ENCODE measurements at regions not wholly inside any gene's neighbourhood (a gene's known extent, or its start where the extent isn't known, plus 50 kb on each side); places are given as distances from the start of the nearest gene placed in this dataset.

- no peak for DNase-seq (ENCODE audit: low read depth)
Measured at GRCh38 chr11:29750392-29750791, 266.4 kb downstream of the KCNA4 start.

DNA sequence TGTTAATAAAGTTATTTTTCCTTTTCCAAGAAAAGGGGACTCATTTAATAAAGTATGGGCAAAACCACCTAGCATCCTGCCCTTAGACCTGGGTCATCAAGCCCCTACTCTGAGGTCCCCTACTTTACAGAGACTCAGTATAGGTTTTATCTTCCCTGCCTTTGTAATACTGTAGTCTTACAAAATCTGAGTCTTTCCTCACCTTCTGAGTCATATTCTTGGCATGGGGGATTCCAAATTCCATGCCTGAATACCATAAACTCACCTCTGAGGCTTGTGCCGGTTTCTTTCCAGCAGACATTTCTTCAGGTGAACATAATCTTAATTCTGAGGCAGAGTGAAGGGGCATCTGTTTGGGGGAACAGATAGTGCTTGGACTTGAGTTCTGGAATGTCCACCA lies 282.5 kb downstream of the KCNA4 start:
- POLR2A ChIA-PET: no interaction called here
- Histone ChIP-seq H3K36me3 (ENCODE audit: control insufficient read depth, insufficient read depth, low read length) (no peaks in the 10 kb centered on the region), H3K4me3 (ENCODE audit: low read depth, low read length) (no peak overlapping the region), H3K27me3 (ENCODE audit: control insufficient read depth, insufficient read depth, low read length) (no peaks in the 10 kb centered on the region)
- TF ChIP-seq, protein P1, sequence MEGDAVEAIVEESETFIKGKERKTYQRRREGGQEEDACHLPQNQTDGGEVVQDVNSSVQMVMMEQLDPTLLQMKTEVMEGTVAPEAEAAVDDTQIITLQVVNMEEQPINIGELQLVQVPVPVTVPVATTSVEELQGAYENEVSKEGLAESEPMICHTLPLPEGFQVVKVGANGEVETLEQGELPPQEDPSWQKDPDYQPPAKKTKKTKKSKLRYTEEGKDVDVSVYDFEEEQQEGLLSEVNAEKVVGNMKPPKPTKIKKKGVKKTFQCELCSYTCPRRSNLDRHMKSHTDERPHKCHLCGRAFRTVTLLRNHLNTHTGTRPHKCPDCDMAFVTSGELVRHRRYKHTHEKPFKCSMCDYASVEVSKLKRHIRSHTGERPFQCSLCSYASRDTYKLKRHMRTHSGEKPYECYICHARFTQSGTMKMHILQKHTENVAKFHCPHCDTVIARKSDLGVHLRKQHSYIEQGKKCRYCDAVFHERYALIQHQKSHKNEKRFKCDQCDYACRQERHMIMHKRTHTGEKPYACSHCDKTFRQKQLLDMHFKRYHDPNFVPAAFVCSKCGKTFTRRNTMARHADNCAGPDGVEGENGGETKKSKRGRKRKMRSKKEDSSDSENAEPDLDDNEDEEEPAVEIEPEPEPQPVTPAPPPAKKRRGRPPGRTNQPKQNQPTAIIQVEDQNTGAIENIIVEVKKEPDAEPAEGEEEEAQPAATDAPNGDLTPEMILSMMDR (IDR thresholded peaks at IDR 0.05; ENCODE audit: insufficient read depth, low read depth, low read length): no peak
- no peak for DNase-seq (ENCODE audit: low read depth)
- CTCF ChIA-PET: no interaction called here

More at GRCh38 chr11:29750392-29750791, 266.4 kb downstream of the KCNA4 start:
- no peaks in the 10 kb centered on the region for H3K27me3 ChIP-seq (ENCODE audit: control insufficient read depth, insufficient read depth, low read length)
- H3K36me3 ChIP-seq (ENCODE audit: control insufficient read depth, insufficient read depth, low read length): no peaks in the 10 kb centered on the region
- ChIA-PET CTCF (no interaction called here), POLR2A (no interaction called here)
- TF ChIP-seq, protein P1 (IDR thresholded peaks at IDR 0.05; ENCODE audit: insufficient read depth, low read depth, low read length): no peak
- H3K4me3 ChIP-seq (ENCODE audit: low read depth, low read length): no peak overlapping the region

DNA sequence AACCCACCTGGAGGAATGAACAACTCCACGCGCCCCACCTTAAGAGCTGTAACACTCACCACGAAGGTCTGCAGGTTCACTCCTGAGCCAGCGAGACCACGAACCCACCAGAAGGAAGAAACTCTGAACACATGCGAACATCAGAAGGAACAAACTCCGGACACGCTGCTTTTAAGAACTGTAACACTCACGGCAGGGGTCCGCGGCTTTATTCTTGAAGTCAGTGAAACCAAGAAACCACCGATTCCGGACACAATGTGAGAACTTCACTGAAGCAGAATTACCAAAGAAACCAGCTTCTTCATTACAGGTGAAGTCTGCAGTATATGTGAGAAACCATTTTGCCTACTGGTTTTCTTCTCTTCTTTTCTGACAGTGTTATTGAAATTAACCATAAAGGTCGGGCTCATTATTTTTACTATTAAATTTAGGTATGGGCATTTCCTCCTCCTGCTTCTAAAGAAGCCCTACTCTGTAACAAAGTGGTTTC lies 303.0 kb downstream of the KCNA4 start:
- no peak for DNase-seq (ENCODE audit: low read depth)
- Histone ChIP-seq H3K27me3 (ENCODE audit: control insufficient read depth, insufficient read depth, low read length) (no peaks in the 10 kb centered on the region), H3K4me3 (ENCODE audit: low read depth, low read length) (no peak overlapping the region), H3K36me3 (ENCODE audit: control insufficient read depth, insufficient read depth, low read length) (no peaks in the 10 kb centered on the region)
- CTCF ChIA-PET: no interaction called here
- POLR2A ChIA-PET: no interaction called here
- TF ChIP-seq, protein P1 (IDR thresholded peaks at IDR 0.05; ENCODE audit: insufficient read depth, low read depth, low read length): no peak

DNA sequence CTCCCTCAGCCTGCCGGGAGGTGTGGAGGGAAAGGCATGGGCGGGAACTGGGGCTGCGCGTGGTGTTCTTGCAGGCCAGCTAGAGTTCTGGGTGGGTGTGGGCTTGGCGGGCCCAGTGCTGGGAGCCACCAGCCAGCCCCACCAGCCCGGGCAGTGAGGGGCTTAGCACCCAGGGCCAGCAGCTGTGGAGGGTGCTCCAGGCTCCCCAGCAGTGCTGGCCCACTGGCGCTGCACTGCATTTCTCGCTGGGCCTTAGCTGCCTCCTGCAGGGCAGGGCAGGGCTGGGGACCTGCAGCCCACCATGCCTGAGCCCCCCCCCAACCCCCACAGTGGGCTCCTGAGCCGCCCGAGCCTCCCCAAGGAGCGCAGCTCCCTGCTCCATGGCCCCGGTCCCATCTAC lies 304.2 kb downstream of the KCNA4 start:
- ChIA-PET POLR2A (no interaction called here), CTCF (no interaction called here)
- TF ChIP-seq, protein P1 (IDR thresholded peaks at IDR 0.05; ENCODE audit: insufficient read depth, low read depth, low read length): no peak
- Histone ChIP-seq H3K27me3 (ENCODE audit: control insufficient read depth, insufficient read depth, low read length) (no peaks in the 10 kb centered on the region), H3K36me3 (ENCODE audit: control insufficient read depth, insufficient read depth, low read length) (no peaks in the 10 kb centered on the region), H3K4me3 (ENCODE audit: low read depth, low read length) (no peak overlapping the region)
- DNase-seq (ENCODE audit: low read depth): no peak

GRCh38 chr11:29707924-29708323 lies 308.9 kb downstream of the KCNA4 start:
- Histone ChIP-seq H3K27me3 (ENCODE audit: control insufficient read depth, insufficient read depth, low read length) (no peaks in the 10 kb centered on the region), H3K36me3 (ENCODE audit: control insufficient read depth, insufficient read depth, low read length) (no peaks in the 10 kb centered on the region), H3K4me3 (ENCODE audit: low read depth, low read length) (no peak overlapping the region)
- ChIA-PET CTCF (no interaction called here), POLR2A (no interaction called here)
- TF ChIP-seq, protein P1 (IDR thresholded peaks at IDR 0.05; ENCODE audit: insufficient read depth, low read depth, low read length): no peak
- no peak for DNase-seq (ENCODE audit: low read depth)
